ENCODE measurements at regions not wholly inside any gene's neighbourhood (a gene's known extent, or its start where the extent isn't known, plus 50 kb on each side); places are given as distances from the start of the nearest gene placed in this dataset.

GRCh38 chr18:1446765-1447164 lies 542.1 kb downstream of the ADCYAP1 start:
- H3K4me3 ChIP-seq (ENCODE audit: low read depth, low read length), result no peak overlapping the region
- TF ChIP-seq, protein P1, sequence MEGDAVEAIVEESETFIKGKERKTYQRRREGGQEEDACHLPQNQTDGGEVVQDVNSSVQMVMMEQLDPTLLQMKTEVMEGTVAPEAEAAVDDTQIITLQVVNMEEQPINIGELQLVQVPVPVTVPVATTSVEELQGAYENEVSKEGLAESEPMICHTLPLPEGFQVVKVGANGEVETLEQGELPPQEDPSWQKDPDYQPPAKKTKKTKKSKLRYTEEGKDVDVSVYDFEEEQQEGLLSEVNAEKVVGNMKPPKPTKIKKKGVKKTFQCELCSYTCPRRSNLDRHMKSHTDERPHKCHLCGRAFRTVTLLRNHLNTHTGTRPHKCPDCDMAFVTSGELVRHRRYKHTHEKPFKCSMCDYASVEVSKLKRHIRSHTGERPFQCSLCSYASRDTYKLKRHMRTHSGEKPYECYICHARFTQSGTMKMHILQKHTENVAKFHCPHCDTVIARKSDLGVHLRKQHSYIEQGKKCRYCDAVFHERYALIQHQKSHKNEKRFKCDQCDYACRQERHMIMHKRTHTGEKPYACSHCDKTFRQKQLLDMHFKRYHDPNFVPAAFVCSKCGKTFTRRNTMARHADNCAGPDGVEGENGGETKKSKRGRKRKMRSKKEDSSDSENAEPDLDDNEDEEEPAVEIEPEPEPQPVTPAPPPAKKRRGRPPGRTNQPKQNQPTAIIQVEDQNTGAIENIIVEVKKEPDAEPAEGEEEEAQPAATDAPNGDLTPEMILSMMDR (IDR thresholded peaks at IDR 0.05; ENCODE audit: low read depth, low read length, missing control alignments), result no peak
- no peak for DNase-seq (ENCODE audit: low read depth)

DNA sequence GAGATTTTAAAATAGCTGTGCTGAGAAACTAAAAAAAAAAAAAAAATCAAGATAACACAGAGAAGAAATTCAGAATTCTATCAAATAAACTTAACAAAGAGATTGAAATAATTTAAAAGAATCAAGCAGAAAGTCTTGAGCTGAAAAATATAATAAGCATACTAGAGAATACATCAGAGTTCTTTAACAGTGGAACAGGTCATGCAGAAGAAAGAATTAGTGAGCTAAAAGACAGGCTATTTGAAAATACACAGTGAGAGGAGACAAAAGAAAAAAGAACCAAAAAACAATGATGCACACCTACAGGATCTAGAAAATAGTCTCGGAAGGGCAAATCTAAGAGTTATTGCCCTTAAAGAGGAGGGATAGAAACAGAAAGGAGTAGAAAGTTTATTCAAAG lies 548.1 kb downstream of the ADCYAP1 start:
- no peak overlapping the region for H3K4me3 ChIP-seq (ENCODE audit: low read depth, low read length)
- no peak for DNase-seq (ENCODE audit: low read depth)
- TF ChIP-seq, protein P1 (IDR thresholded peaks at IDR 0.05; ENCODE audit: low read depth, low read length, missing control alignments), result no peak

GRCh38 chr18:1455605-1456004 lies 550.9 kb downstream of the ADCYAP1 start:
- H3K4me3 ChIP-seq (ENCODE audit: low read depth, low read length), result no peak overlapping the region
- TF ChIP-seq, protein P1 (IDR thresholded peaks at IDR 0.05; ENCODE audit: low read depth, low read length, missing control alignments), result no peak
- DNase-seq (ENCODE audit: low read depth), result no peak

DNA sequence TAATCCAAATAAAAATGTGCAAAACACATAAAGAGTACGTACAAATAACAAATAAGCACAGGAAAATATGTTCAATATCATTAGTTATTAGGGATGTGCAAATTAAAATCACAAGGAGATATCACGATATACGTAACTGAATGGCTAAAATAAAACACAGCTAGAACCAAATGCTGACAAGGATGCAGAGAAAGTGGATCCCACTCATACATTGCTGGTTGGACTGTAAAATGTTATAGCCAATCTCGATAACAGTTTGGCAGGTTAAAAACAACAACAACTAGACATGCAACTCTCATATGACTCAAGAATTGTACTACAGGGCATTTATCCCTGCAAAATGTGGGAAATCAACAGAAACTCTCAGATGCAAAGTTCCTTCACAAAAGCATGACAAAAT lies 553.9 kb downstream of the ADCYAP1 start:
- TF ChIP-seq, protein P1 (IDR thresholded peaks at IDR 0.05; ENCODE audit: low read depth, low read length, missing control alignments), result no peak
- H3K4me3 ChIP-seq (ENCODE audit: low read depth, low read length), result no peak overlapping the region
- no peak for DNase-seq (ENCODE audit: low read depth)

DNA sequence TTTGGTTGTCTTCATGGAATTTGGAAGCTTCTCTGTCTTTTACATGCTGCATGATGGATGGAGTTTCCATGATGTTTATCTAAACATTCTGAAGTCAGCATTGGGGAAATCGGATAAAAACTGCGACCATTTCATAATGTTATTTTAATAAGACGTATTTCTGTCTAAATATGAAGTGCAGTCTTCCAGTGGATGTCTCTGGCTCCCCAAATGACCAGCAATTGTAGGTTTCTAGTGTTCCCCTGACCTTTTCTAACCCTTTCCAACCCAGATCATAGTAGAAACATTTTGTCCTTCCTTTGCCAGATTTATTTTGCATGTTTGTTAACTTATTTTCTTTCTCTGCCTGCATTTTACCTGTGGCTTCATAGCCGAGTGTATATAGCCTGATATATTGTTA lies 559.3 kb downstream of the ADCYAP1 start:
- no peak overlapping the region for H3K4me3 ChIP-seq (ENCODE audit: low read depth, low read length)
- TF ChIP-seq, protein P1 (IDR thresholded peaks at IDR 0.05; ENCODE audit: low read depth, low read length, missing control alignments), result no peak
- no peak for DNase-seq (ENCODE audit: low read depth)

GRCh38 chr18:1464444-1465217 lies 560.0 kb downstream of the ADCYAP1 start:
- DNase-seq (ENCODE audit: low read depth), result no peak
- TF ChIP-seq, protein P1 (IDR thresholded peaks at IDR 0.05; ENCODE audit: low read depth, low read length, missing control alignments), result no peak
- no peak overlapping the region for H3K4me3 ChIP-seq (ENCODE audit: low read depth, low read length)

GRCh38 chr18:1466035-1466434 lies 561.4 kb downstream of the ADCYAP1 start:
- no peak for DNase-seq (ENCODE audit: low read depth)
- TF ChIP-seq, protein P1 (IDR thresholded peaks at IDR 0.05; ENCODE audit: low read depth, low read length, missing control alignments), result no peak

More at GRCh38 chr18:1466035-1466434, 561.4 kb downstream of the ADCYAP1 start:
- no peak overlapping the region for H3K4me3 ChIP-seq (ENCODE audit: low read depth, low read length)

All from GM12864 (cell line).